HEK293 (cell line): ENCODE measurements at regions not wholly inside any gene's neighbourhood (a gene's known extent, or its start where the extent isn't known, plus 50 kb on each side); places are given as distances from the start of the nearest gene placed in this dataset.

Source experiments
- ZNF416 ChIP-seq: fragments of 450-650 bp; formaldehyde crosslinking; IDR thresholded peaks from 2 replicates; pipeline ENCODE4 v1.5.1; 2016; ENCODE audit warnings: missing biosample characterization, missing genetic modification characterization
- ZNF549 ChIP-seq: fragments of 450-650 bp; IDR thresholded peaks from 2 replicates; pipeline ENCODE4 v1.5.1; 2018; ENCODE audit warnings: missing biosample characterization, missing genetic modification characterization, mild to moderate bottlenecking, inconsistent platforms, moderate library complexity
- TF ChIP-seq, protein P1 (sequence below): sonication (generic); formaldehyde crosslinking; IDR thresholded peaks from 2 replicates; pipeline ENCODE4 v1.8.1; 2022; ENCODE audit warnings: mild to moderate bottlenecking, moderate library complexity, missing genetic modification reagents
- TF ChIP-seq, protein P2 (sequence below): fragments of 450-650 bp; formaldehyde crosslinking; conservative IDR thresholded peaks from 2 replicates; pipeline ENCODE4 v1.5.1; 2016; ENCODE audit warnings: low read depth, missing biosample characterization, missing genetic modification characterization
- TF ChIP-seq, protein P3 (sequence below): fragments of 450-650 bp; formaldehyde crosslinking; IDR thresholded peaks from 2 replicates; pipeline ENCODE4 v1.5.1; 2016; ENCODE audit warnings: missing biosample characterization, missing genetic modification characterization

DNA sequence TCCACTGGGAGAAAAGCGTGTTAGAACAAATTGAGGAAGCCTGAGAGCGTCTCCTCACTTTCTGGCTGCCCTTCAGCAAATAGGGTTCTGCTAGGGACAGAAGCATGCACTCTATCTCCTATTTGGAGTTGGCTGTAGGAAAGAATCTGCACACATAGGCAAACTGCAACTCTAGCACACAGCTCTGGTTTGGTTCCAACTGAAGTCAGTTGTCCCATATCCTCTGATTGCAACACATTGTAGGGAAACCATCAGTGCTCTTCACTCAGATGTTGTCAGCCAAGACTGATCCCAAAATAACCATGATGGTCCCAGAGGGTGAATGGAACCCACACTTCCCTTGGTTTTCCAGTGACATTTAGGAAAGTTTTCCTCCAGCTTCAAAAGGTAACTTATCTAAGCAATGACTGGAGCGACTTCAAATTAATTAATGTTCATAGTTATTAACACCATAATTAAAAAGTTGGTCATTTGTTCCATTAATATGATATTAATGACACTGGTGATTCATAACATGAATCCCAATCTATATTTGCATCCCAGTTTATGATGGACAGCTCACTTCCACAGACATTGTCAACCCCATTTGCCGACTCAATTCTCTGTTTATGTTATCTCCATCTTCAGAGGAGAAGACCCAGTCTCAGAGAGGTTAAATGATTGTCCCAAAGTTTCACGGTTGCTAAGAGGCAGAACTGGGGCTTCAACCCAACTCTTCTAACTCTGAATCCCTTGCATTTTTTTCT lies 136.7 kb upstream of the ZNF462 start:
- TF ChIP-seq, protein P1, sequence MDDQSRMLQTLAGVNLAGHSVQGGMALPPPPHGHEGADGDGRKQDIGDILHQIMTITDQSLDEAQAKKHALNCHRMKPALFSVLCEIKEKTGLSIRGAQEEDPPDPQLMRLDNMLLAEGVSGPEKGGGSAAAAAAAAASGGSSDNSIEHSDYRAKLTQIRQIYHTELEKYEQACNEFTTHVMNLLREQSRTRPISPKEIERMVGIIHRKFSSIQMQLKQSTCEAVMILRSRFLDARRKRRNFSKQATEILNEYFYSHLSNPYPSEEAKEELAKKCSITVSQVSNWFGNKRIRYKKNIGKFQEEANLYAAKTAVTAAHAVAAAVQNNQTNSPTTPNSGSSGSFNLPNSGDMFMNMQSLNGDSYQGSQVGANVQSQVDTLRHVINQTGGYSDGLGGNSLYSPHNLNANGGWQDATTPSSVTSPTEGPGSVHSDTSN (CRISPR knock-in tag) = no peak
- TF ChIP-seq, protein P2, sequence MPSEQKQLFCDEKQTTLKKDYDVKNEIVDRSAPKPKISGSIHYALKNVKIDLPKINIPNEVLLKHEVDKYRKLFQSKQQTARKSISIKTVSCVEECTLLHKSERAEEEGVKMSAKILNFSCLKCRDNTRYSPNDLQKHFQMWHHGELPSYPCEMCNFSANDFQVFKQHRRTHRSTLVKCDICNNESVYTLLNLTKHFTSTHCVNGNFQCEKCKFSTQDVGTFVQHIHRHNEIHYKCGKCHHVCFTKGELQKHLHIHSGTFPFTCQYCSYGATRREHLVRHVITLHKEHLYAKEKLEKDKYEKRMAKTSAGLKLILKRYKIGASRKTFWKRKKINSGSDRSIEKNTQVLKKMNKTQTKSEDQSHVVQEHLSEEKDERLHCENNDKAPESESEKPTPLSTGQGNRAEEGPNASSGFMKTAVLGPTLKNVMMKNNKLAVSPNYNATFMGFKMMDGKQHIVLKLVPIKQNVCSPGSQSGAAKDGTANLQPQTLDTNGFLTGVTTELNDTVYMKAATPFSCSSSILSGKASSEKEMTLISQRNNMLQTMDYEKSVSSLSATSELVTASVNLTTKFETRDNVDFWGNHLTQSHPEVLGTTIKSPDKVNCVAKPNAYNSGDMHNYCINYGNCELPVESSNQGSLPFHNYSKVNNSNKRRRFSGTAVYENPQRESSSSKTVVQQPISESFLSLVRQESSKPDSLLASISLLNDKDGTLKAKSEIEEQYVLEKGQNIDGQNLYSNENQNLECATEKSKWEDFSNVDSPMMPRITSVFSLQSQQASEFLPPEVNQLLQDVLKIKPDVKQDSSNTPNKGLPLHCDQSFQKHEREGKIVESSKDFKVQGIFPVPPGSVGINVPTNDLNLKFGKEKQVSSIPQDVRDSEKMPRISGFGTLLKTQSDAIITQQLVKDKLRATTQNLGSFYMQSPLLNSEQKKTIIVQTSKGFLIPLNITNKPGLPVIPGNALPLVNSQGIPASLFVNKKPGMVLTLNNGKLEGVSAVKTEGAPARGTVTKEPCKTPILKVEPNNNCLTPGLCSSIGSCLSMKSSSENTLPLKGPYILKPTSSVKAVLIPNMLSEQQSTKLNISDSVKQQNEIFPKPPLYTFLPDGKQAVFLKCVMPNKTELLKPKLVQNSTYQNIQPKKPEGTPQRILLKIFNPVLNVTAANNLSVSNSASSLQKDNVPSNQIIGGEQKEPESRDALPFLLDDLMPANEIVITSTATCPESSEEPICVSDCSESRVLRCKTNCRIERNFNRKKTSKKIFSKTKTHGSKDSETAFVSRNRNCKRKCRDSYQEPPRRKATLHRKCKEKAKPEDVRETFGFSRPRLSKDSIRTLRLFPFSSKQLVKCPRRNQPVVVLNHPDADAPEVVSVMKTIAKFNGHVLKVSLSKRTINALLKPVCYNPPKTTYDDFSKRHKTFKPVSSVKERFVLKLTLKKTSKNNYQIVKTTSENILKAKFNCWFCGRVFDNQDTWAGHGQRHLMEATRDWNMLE (tag by site-specific recombination) = no peak
- TF ChIP-seq ZNF416 (tag by site-specific recombination) (no peak), ZNF549 (no peak)
- TF ChIP-seq, protein P3, sequence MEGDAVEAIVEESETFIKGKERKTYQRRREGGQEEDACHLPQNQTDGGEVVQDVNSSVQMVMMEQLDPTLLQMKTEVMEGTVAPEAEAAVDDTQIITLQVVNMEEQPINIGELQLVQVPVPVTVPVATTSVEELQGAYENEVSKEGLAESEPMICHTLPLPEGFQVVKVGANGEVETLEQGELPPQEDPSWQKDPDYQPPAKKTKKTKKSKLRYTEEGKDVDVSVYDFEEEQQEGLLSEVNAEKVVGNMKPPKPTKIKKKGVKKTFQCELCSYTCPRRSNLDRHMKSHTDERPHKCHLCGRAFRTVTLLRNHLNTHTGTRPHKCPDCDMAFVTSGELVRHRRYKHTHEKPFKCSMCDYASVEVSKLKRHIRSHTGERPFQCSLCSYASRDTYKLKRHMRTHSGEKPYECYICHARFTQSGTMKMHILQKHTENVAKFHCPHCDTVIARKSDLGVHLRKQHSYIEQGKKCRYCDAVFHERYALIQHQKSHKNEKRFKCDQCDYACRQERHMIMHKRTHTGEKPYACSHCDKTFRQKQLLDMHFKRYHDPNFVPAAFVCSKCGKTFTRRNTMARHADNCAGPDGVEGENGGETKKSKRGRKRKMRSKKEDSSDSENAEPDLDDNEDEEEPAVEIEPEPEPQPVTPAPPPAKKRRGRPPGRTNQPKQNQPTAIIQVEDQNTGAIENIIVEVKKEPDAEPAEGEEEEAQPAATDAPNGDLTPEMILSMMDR (tag by site-specific recombination) = no peak
